Ovary (tissue), 3 donors: ENCODE measurements at regions not wholly inside any gene's neighbourhood (a gene's known extent, or its start where the extent isn't known, plus 50 kb on each side); places are given as distances from the start of the nearest gene placed in this dataset.

Experiments used
- EP300 ChIP-seq: sonication (generic); formaldehyde crosslinking; IDR thresholded peaks from one replicate; pipeline ENCODE4 v1.6.1; 2017; ENCODE audit warnings: antibody characterized with exemption
- TF ChIP-seq, protein P1 (sequence below), 3 donors: fragments of 450-650 bp in 2 of 3; fragments of 200-600 bp in 1 of 3; IDR thresholded peaks; one replicate each; pipeline versions ENCODE4 v1.5.1 to v1.8.0; 2016 to 2022; ENCODE audit warnings: antibody characterized with exemption in 3 of 3, mild to moderate bottlenecking in 1 of 3
- donor health status: DM: no; HTN: no; CAD: no.

DNA sequence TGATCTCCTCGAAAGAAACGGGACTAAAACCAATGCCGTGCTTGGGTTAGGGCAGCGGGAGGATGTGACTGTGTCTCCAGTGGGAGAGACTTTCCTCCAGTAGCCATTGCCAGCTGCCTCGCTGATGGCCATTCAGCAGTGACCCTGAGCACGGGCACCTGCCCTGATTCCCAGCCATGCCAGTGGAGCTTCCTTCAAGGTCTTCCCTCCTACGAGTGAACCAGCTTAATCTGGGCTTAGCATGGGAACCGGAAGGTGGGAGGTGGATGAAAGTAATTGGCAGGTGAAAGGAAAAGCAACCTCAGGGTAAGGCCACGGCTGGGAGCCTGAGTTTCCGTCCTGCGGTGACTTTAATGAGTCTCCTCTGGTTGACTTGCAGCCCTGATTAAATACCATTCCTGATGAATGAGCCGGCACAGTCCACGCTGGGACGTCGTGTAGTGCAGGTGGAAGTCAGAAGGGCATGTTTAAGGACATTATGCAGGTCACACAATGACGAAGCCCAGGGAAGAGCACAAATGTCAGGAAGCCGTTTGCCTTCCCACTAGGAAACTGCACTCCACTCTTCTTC, 813.5 kb downstream of the QKI start:
- TF ChIP-seq, protein P1, sequence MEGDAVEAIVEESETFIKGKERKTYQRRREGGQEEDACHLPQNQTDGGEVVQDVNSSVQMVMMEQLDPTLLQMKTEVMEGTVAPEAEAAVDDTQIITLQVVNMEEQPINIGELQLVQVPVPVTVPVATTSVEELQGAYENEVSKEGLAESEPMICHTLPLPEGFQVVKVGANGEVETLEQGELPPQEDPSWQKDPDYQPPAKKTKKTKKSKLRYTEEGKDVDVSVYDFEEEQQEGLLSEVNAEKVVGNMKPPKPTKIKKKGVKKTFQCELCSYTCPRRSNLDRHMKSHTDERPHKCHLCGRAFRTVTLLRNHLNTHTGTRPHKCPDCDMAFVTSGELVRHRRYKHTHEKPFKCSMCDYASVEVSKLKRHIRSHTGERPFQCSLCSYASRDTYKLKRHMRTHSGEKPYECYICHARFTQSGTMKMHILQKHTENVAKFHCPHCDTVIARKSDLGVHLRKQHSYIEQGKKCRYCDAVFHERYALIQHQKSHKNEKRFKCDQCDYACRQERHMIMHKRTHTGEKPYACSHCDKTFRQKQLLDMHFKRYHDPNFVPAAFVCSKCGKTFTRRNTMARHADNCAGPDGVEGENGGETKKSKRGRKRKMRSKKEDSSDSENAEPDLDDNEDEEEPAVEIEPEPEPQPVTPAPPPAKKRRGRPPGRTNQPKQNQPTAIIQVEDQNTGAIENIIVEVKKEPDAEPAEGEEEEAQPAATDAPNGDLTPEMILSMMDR (IDR thresholded peaks at IDR 0.05) = no peak
- no peak for TF ChIP-seq EP300
